NCI-H774 (cell line): ENCODE measurements at regions not wholly inside any gene's neighbourhood (a gene's known extent, or its start where the extent isn't known, plus 50 kb on each side); places are given as distances from the start of the nearest gene placed in this dataset.

Source experiments
- DNase-seq: peaks from one replicate; lab custom pipeline; 2025; lab: John Stamatoyannopoulos, UW

GRCh38 chr2:122218596-122218995, 463.1 kb downstream of the TSN start:
- no peak for DNase-seq

- DNase-seq = no peak
Measured at GRCh38 chr2:122219504-122219903, 464.1 kb downstream of the TSN start.

- DNase-seq = no peak
Measured at GRCh38 chr2:122221665-122222064, 466.2 kb downstream of the TSN start.

- DNase-seq = no peak
Measured at GRCh38 chr2:122231296-122231695, 475.8 kb downstream of the TSN start.

- no peak for DNase-seq
Measured at GRCh38 chr2:122233372-122233771, 477.9 kb downstream of the TSN start.

- no peak for DNase-seq
Measured at GRCh38 chr2:122236152-122236874, 480.9 kb downstream of the TSN start.

- DNase-seq = no peak
Measured at GRCh38 chr2:122236925-122237324, 481.5 kb downstream of the TSN start.

- no peak for DNase-seq
Measured at GRCh38 chr2:122237450-122237849, 482.0 kb downstream of the TSN start.

- no peak for DNase-seq
Measured at GRCh38 chr2:122238006-122238559, 482.6 kb downstream of the TSN start.

GRCh38 chr2:122239440-122239839, 484.0 kb downstream of the TSN start:
- DNase-seq = no peak

- no peak for DNase-seq
Measured at GRCh38 chr2:122244598-122245229, 489.3 kb downstream of the TSN start.

- DNase-seq = no peak
Measured at GRCh38 chr2:122249673-122250072, 494.2 kb downstream of the TSN start.

GRCh38 chr2:122251158-122251557, 495.7 kb downstream of the TSN start:
- no peak for DNase-seq

- DNase-seq = no peak
Measured at GRCh38 chr2:122251566-122251965, 496.1 kb downstream of the TSN start.

GRCh38 chr2:122255924-122256323, 500.5 kb downstream of the TSN start:
- DNase-seq = no peak

- no peak for DNase-seq
Measured at GRCh38 chr2:122261911-122262310, 506.5 kb downstream of the TSN start.

GRCh38 chr2:122263746-122264145, 508.3 kb downstream of the TSN start:
- no peak for DNase-seq

GRCh38 chr2:122266636-122267035, 511.2 kb downstream of the TSN start:
- DNase-seq = no peak

GRCh38 chr2:122267947-122268346, 512.5 kb downstream of the TSN start:
- DNase-seq = no peak

- no peak for DNase-seq
Measured at GRCh38 chr2:122273785-122274419, 518.5 kb downstream of the TSN start.

GRCh38 chr2:122277956-122278355, 522.5 kb downstream of the TSN start:
- no peak for DNase-seq

GRCh38 chr2:122300758-122301157, 545.3 kb downstream of the TSN start:
- DNase-seq = no peak

- DNase-seq = no peak
Measured at GRCh38 chr2:122307763-122308162, 552.3 kb downstream of the TSN start.
